CD4-positive, alpha-beta memory T cell (primary cell): ENCODE measurements at regions not wholly inside any gene's neighbourhood (a gene's known extent, or its start where the extent isn't known, plus 50 kb on each side); places are given as distances from the start of the nearest gene placed in this dataset.

Source experiments
- CTCF ChIA-PET: fragments of 350-600 bp; sonication (Branson Sonifier 250); formaldehyde crosslinking; loops from one replicate; lab custom pipeline; 2021; ENCODE audit warnings: inconsistent platforms; ENCODE audit not compliant: partially characterized antibody; lab: Charles Lee
- POLR2A ChIA-PET: fragments of 350-600 bp; sonication (Branson Sonifier 250); formaldehyde crosslinking; loops from one replicate; lab custom pipeline; 2021; ENCODE audit not compliant: partially characterized antibody; lab: Charles Lee
- DNase-seq, 5 donors: peaks; one replicate each; pipeline versions ENCODE4 v3.0.0 to v3.0.0-alpha.2; 2020 to 2022; ENCODE audit warnings: mixed read lengths in 1 of 5
- H3K27ac ChIP-seq: one replicate; pipeline ENCODE4 v1.7.0; 2013; ENCODE audit warnings: low read depth, low read length
- H3K27me3 ChIP-seq: 2 replicates; pipeline ENCODE4 v1.7.0; 2013; ENCODE audit warnings: mild to moderate bottlenecking, low read length, moderate library complexity; ENCODE audit not compliant: insufficient read depth
- H3K36me3 ChIP-seq: 2 replicates; pipeline ENCODE4 v1.7.0; 2013; ENCODE audit warnings: mild to moderate bottlenecking, low read length, moderate library complexity; ENCODE audit not compliant: insufficient read depth
- H3K4me1 ChIP-seq: 2 replicates; pipeline ENCODE4 v1.7.0; 2013; ENCODE audit warnings: mild to moderate bottlenecking, low read length, moderate library complexity; ENCODE audit not compliant: insufficient read depth
- H3K4me3 ChIP-seq, 2 donors: one replicate each; pipeline ENCODE4 v1.7.0; 2013; ENCODE audit warnings: low read length in 2 of 2, mild to moderate bottlenecking in 1 of 2
- H3K9me3 ChIP-seq, 2 donors: one replicate each; pipeline ENCODE4 v1.7.0; 2013; ENCODE audit warnings: low read length in 2 of 2, control low read depth in 1 of 2; ENCODE audit not compliant: control insufficient read depth in 1 of 2
- H3K27ac Mint-ChIP-seq, 7 donors: one replicate each; pipeline ENCODE4 v1.8.0; 2020 to 2021; ENCODE audit warnings: mixed read lengths in 7 of 7, mild to moderate bottlenecking in 6 of 7, inconsistent platforms in 3 of 7, moderate library complexity in 3 of 7
- H3K27me3 Mint-ChIP-seq, 2 donors: one replicate each; pipeline ENCODE4 v1.8.0; 2020 to 2021; ENCODE audit warnings: mixed read lengths in 2 of 2
- H3K36me3 Mint-ChIP-seq, 2 donors: one replicate each; pipeline ENCODE4 v1.8.0; 2020 to 2021; ENCODE audit warnings: mixed read lengths in 2 of 2, inconsistent platforms in 1 of 2, mild to moderate bottlenecking in 1 of 2
- H3K4me1 Mint-ChIP-seq, 4 donors: one replicate each; pipeline ENCODE4 v1.8.0; 2020 to 2021; ENCODE audit warnings: mixed read lengths in 4 of 4, mild to moderate bottlenecking in 1 of 4
- H3K4me3 Mint-ChIP-seq, 8 donors: one replicate each; pipeline ENCODE4 v1.8.0; 2020 to 2021; ENCODE audit warnings: mixed read lengths in 8 of 8, mild to moderate bottlenecking in 7 of 8, moderate library complexity in 6 of 8, inconsistent platforms in 3 of 8
- H3K9me3 Mint-ChIP-seq, 8 donors: one replicate each; pipeline ENCODE4 v1.8.0; 2020 to 2021; ENCODE audit warnings: mixed read lengths in 8 of 8, mild to moderate bottlenecking in 5 of 8, inconsistent platforms in 3 of 8, moderate library complexity in 1 of 8
- intact Hi-C: fragments of 100-400 bp; cut with micrococcal nuclease; formaldehyde crosslinking; loops from one replicate; pipeline ENCODE4 v1.15.1; 2023

GRCh38 chr21:16620786-16621320 lies 891.1 kb downstream of the USP25 start:
- Mint-ChIP-seq H3K27ac (no peak overlapping the region), H3K27me3 (no peaks in the 10 kb centered on the region), H3K36me3 (no peaks in the 10 kb centered on the region), H3K4me1 (no peaks in the 10 kb centered on the region), H3K4me3 (no peak overlapping the region), H3K9me3 (peaks cover 4 to 18% (median 10%) of the 10 kb centered on the region in 8 donors)
- Histone ChIP-seq H3K4me3 (no peak overlapping the region), H3K27ac (no peak overlapping the region), H3K27me3 (no peaks in the 10 kb centered on the region), H3K9me3 (peaks cover 0 to 4% of the 10 kb centered on the region in 2 donors), H3K36me3 (no peaks in the 10 kb centered on the region), H3K4me1 (no peaks in the 10 kb centered on the region)
- intact Hi-C loops: no loop called here
- DNase-seq: no peak
- CTCF ChIA-PET: no interaction called here
- POLR2A ChIA-PET: no interaction called here

GRCh38 chr21:16624479-16625118 lies 888.2 kb upstream of the CXADR start:
- H3K4me3 ChIP-seq: no peak overlapping the region
- no peaks in the 10 kb centered on the region for H3K36me3 ChIP-seq
- no peaks in the 10 kb centered on the region for H3K9me3 ChIP-seq
- no peak overlapping the region for H3K27ac ChIP-seq
- intact Hi-C loops: no loop called here
- H3K9me3 Mint-ChIP-seq: peaks cover 0 to 8% (median 3%) of the 10 kb centered on the region in 8 donors
- POLR2A ChIA-PET: no interaction called here
- H3K27ac Mint-ChIP-seq: no peak overlapping the region
- H3K27me3 ChIP-seq: no peaks in the 10 kb centered on the region
- DNase-seq: no peak
- CTCF ChIA-PET: no interaction called here
- H3K4me1 ChIP-seq: no peaks in the 10 kb centered on the region
- no peaks in the 10 kb centered on the region for H3K27me3 Mint-ChIP-seq
- H3K4me3 Mint-ChIP-seq: no peak overlapping the region
- no peaks in the 10 kb centered on the region for H3K36me3 Mint-ChIP-seq
- no peaks in the 10 kb centered on the region for H3K4me1 Mint-ChIP-seq

- intact Hi-C loops: no loop called here
- CTCF ChIA-PET: no interaction called here
Measured at GRCh38 chr21:16625491-16625890, 887.4 kb upstream of the CXADR start.

GRCh38 chr21:16633831-16634459 lies 878.9 kb upstream of the CXADR start:
- Mint-ChIP-seq H3K4me1 (no peaks in the 10 kb centered on the region), H3K27ac (no peak overlapping the region), H3K9me3 (peaks cover 0 to 15% (median 3%) of the 10 kb centered on the region in 8 donors), H3K36me3 (no peaks in the 10 kb centered on the region), H3K27me3 (peaks cover 0 to 2% of the 10 kb centered on the region in 2 donors), H3K4me3 (no peak overlapping the region)
- intact Hi-C loops: no loop called here
- Histone ChIP-seq H3K27me3 (no peaks in the 10 kb centered on the region), H3K27ac (no peak overlapping the region), H3K9me3 (no peaks in the 10 kb centered on the region), H3K4me3 (no peak overlapping the region), H3K4me1 (no peaks in the 10 kb centered on the region), H3K36me3 (no peaks in the 10 kb centered on the region)
- no peak for DNase-seq
- ChIA-PET CTCF (interaction anchor here (0.7 kb wide), 1 partner anchor 1082 kb away, joined by 3 read pairs; no protein-coding TSS in a partner anchor), POLR2A (no interaction called here)

More at GRCh38 chr21:16625491-16625890, 887.4 kb upstream of the CXADR start:
- H3K27me3 Mint-ChIP-seq: no peaks in the 10 kb centered on the region
- H3K36me3 Mint-ChIP-seq: no peaks in the 10 kb centered on the region
- no peak for DNase-seq
- no peaks in the 10 kb centered on the region for H3K4me1 Mint-ChIP-seq
- Histone ChIP-seq H3K27ac (no peak overlapping the region), H3K9me3 (no peaks in the 10 kb centered on the region), H3K4me3 (no peak overlapping the region), H3K27me3 (no peaks in the 10 kb centered on the region), H3K36me3 (no peaks in the 10 kb centered on the region), H3K4me1 (no peaks in the 10 kb centered on the region)
- POLR2A ChIA-PET: no interaction called here
- H3K9me3 Mint-ChIP-seq: peaks cover 0 to 9% (median 3%) of the 10 kb centered on the region in 8 donors
- H3K27ac Mint-ChIP-seq: no peak overlapping the region
- no peak overlapping the region for H3K4me3 Mint-ChIP-seq

GRCh38 chr21:16634515-16634914 lies 878.3 kb upstream of the CXADR start:
- Histone ChIP-seq H3K27me3 (no peaks in the 10 kb centered on the region), H3K4me1 (no peaks in the 10 kb centered on the region), H3K27ac (no peak overlapping the region), H3K36me3 (no peaks in the 10 kb centered on the region), H3K9me3 (no peaks in the 10 kb centered on the region), H3K4me3 (no peak overlapping the region)
- Mint-ChIP-seq H3K4me3 (no peak overlapping the region), H3K27ac (no peak overlapping the region), H3K36me3 (no peaks in the 10 kb centered on the region), H3K9me3 (peaks cover 0 to 19% (median 4%) of the 10 kb centered on the region in 8 donors), H3K27me3 (peaks cover 0 to 2% of the 10 kb centered on the region in 2 donors), H3K4me1 (no peaks in the 10 kb centered on the region)
- no peak for DNase-seq
- POLR2A ChIA-PET: no interaction called here
- CTCF ChIA-PET: interaction anchor here (0.7 kb wide), 1 partner anchor 1083 kb away, joined by 3 read pairs; no protein-coding TSS in a partner anchor
- intact Hi-C loops: no loop called here

GRCh38 chr21:16640297-16641027 lies 872.4 kb upstream of the CXADR start:
- no peaks in the 10 kb centered on the region for H3K4me1 Mint-ChIP-seq
- intact Hi-C loops: no loop called here
- no peaks in the 10 kb centered on the region for H3K4me1 ChIP-seq

GRCh38 chr21:16642353-16642752 lies 870.5 kb upstream of the CXADR start:
- H3K27me3 ChIP-seq: no peaks in the 10 kb centered on the region
- peaks cover 0 to 13% (median 4%) of the 10 kb centered on the region in 8 donors for H3K9me3 Mint-ChIP-seq

More at GRCh38 chr21:16640297-16641027, 872.4 kb upstream of the CXADR start:
- Mint-ChIP-seq H3K4me3 (no peak overlapping the region), H3K27ac (no peak overlapping the region), H3K36me3 (no peaks in the 10 kb centered on the region), H3K27me3 (no peaks in the 10 kb centered on the region), H3K9me3 (peaks cover 0 to 16% (median 3%) of the 10 kb centered on the region in 8 donors)
- ChIA-PET CTCF (no interaction called here), POLR2A (no interaction called here)
- H3K27ac ChIP-seq: no peak overlapping the region
- H3K27me3 ChIP-seq: no peaks in the 10 kb centered on the region
- no peak for DNase-seq
- no peak overlapping the region for H3K4me3 ChIP-seq
- H3K36me3 ChIP-seq: no peaks in the 10 kb centered on the region
- H3K9me3 ChIP-seq: no peaks in the 10 kb centered on the region

More at GRCh38 chr21:16642353-16642752, 870.5 kb upstream of the CXADR start:
- POLR2A ChIA-PET: no interaction called here
- H3K36me3 Mint-ChIP-seq: no peaks in the 10 kb centered on the region
- H3K27ac ChIP-seq: no peak overlapping the region
- DNase-seq: no peak
- CTCF ChIA-PET: no interaction called here
- no peaks in the 10 kb centered on the region for H3K9me3 ChIP-seq
- H3K4me1 Mint-ChIP-seq: no peaks in the 10 kb centered on the region
- H3K4me3 ChIP-seq: no peak overlapping the region
- no peak overlapping the region for H3K4me3 Mint-ChIP-seq
- H3K27me3 Mint-ChIP-seq: no peaks in the 10 kb centered on the region
- no peaks in the 10 kb centered on the region for H3K4me1 ChIP-seq
- no peaks in the 10 kb centered on the region for H3K36me3 ChIP-seq
- no peak overlapping the region for H3K27ac Mint-ChIP-seq
- intact Hi-C loops: no loop called here
